ENCODE measurements at regions not wholly inside any gene's neighbourhood (a gene's known extent, or its start where the extent isn't known, plus 50 kb on each side); places are given as distances from the start of the nearest gene placed in this dataset.

DNA sequence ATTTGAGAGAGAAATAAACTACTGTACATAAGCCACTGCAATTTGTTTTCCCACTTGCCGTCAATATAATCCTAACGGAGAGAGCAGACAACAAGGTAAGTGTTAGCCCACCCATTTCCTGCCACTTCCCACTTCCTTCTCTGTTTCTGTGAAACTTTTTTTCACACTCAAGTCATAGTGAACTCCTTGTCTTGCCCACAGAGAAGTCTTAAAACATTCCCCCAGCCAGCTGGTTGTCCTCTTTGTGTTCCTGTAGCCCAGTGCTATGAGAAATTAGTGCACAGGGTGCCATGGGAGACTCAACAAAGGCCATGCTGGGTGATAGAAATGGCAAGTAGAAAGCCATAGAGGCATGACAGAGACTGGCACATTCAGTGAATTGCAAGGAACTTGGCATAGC, 208.6 kb downstream of the BLID start:
- no peak for FAIRE-seq
- H3K9me3 ChIP-seq (ENCODE audit: control insufficient read depth, low read depth, low read length), result no peaks in the 10 kb centered on the region
- no peaks in the 10 kb centered on the region for H3K79me2 ChIP-seq (ENCODE audit: control insufficient read depth, insufficient read depth, low read length)
- DNase-seq (ENCODE audit: low read depth, low spot score), result no peak
- TF ChIP-seq EZH2 (IDR thresholded peaks at IDR 0.05; ENCODE audit: low read length), result no peak
- no peak for TF ChIP-seq CTCF (optimal IDR thresholded peaks at IDR 0.05 in 1 of 3, IDR thresholded peaks at IDR 0.05 in 1 of 3, conservative IDR thresholded peaks at IDR 0.05 in 1 of 3; ENCODE audit: extremely low read depth in 1 of 3, insufficient read depth in 2 of 3, low read length in 3 of 3)
- H3K27ac ChIP-seq (ENCODE audit: control insufficient read depth, insufficient read depth, low read length), result no peak overlapping the region
- H3K4me2 ChIP-seq (ENCODE audit: control insufficient read depth, extremely low read depth, insufficient read depth, low read depth, low read length), result no peak overlapping the region
- H3K4me3 ChIP-seq (ENCODE audit: control insufficient read depth in 2 of 3, extremely low read depth in 1 of 3, insufficient read depth in 2 of 3, low read depth in 1 of 3, low read length in 3 of 3), result no peak overlapping the region
- dilution Hi-C loops (cut with MboI; ENCODE audit: extremely low pct_ligation_motif_present, low sequenced_read_pairs), result no loop called here
- H4K20me1 ChIP-seq (ENCODE audit: control insufficient read depth, extremely low read depth, insufficient read depth, low read length), result no peaks in the 10 kb centered on the region
- H3K27me3 ChIP-seq (ENCODE audit: control insufficient read depth, extremely low read depth, insufficient read depth, low read length), result no peaks in the 10 kb centered on the region
- no peaks in the 10 kb centered on the region for H3K9me1 ChIP-seq (ENCODE audit: control insufficient read depth, extremely low read depth, insufficient read depth, low read length)
- no peaks in the 10 kb centered on the region for H3K4me1 ChIP-seq (ENCODE audit: control insufficient read depth, extremely low read depth, insufficient read depth, low read length)
- H3K36me3 ChIP-seq (ENCODE audit: control insufficient read depth in 2 of 2, extremely low read depth in 1 of 2, insufficient read depth in 2 of 2, low read length in 2 of 2), result no peaks in the 10 kb centered on the region
- no peak overlapping the region for H2AFZ ChIP-seq (ENCODE audit: control insufficient read depth, low read length)
- H3K9ac ChIP-seq (ENCODE audit: control insufficient read depth, extremely low read depth, insufficient read depth, low read length), result no peak overlapping the region

DNA sequence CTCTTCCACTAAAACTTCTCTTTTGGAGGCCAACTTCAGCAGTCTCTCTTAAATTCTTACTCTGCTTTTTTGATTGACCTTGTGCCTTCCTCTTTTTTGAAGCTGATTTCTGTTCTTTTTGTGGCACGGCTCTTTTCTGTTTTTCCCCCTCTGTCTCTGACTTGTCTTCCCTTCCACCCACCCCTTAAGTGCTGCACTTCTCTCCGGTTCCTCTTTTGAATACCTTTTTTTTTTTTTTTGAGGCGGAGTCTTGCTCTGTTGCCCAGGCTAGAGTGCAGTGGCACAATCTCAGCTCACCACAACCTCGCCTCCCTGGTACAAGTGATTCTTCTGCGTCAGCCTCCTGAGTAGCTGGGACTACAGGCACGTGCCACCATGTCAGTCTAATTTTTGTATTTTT, 211.9 kb downstream of the BLID start:
- FAIRE-seq, result no peak
- H3K27me3 ChIP-seq (ENCODE audit: control insufficient read depth, extremely low read depth, insufficient read depth, low read length), result no peaks in the 10 kb centered on the region

More for the DNA sequence above, 211.9 kb downstream of the BLID start:
- Histone ChIP-seq H3K9me3 (ENCODE audit: control insufficient read depth, low read depth, low read length) (no peaks in the 10 kb centered on the region), H3K9ac (ENCODE audit: control insufficient read depth, extremely low read depth, insufficient read depth, low read length) (no peak overlapping the region), H3K36me3 (ENCODE audit: control insufficient read depth in 2 of 2, extremely low read depth in 1 of 2, insufficient read depth in 2 of 2, low read length in 2 of 2) (no peaks in the 10 kb centered on the region), H4K20me1 (ENCODE audit: control insufficient read depth, extremely low read depth, insufficient read depth, low read length) (no peaks in the 10 kb centered on the region), H3K79me2 (ENCODE audit: control insufficient read depth, insufficient read depth, low read length) (no peaks in the 10 kb centered on the region), H3K4me1 (ENCODE audit: control insufficient read depth, extremely low read depth, insufficient read depth, low read length) (peaks cover 4% of the 10 kb centered on the region), H3K4me2 (ENCODE audit: control insufficient read depth, extremely low read depth, insufficient read depth, low read depth, low read length) (no peak overlapping the region), H2AFZ (ENCODE audit: control insufficient read depth, low read length) (no peak overlapping the region), H3K4me3 (ENCODE audit: control insufficient read depth in 2 of 3, extremely low read depth in 1 of 3, insufficient read depth in 2 of 3, low read depth in 1 of 3, low read length in 3 of 3) (no peak overlapping the region), H3K27ac (ENCODE audit: control insufficient read depth, insufficient read depth, low read length) (no peak overlapping the region), H3K9me1 (ENCODE audit: control insufficient read depth, extremely low read depth, insufficient read depth, low read length) (no peaks in the 10 kb centered on the region)
- DNase-seq (ENCODE audit: low read depth, low spot score), result no peak
- TF ChIP-seq CTCF (optimal IDR thresholded peaks at IDR 0.05 in 1 of 3, IDR thresholded peaks at IDR 0.05 in 1 of 3, conservative IDR thresholded peaks at IDR 0.05 in 1 of 3; ENCODE audit: extremely low read depth in 1 of 3, insufficient read depth in 2 of 3, low read length in 3 of 3) (no peak), EZH2 (IDR thresholded peaks at IDR 0.05; ENCODE audit: low read length) (no peak)
- dilution Hi-C loops (cut with MboI; ENCODE audit: extremely low pct_ligation_motif_present, low sequenced_read_pairs), result no loop called here

Data from keratinocyte (primary cell).